ENCODE measurements at regions not wholly inside any gene's neighbourhood (a gene's known extent, or its start where the extent isn't known, plus 50 kb on each side); places are given as distances from the start of the nearest gene placed in this dataset.
"Not testable (repeated sequence)": the region's sequence is repeated elsewhere in the genome, so short reads cannot be mapped to it uniquely, and the experiment has no call there.

DNA sequence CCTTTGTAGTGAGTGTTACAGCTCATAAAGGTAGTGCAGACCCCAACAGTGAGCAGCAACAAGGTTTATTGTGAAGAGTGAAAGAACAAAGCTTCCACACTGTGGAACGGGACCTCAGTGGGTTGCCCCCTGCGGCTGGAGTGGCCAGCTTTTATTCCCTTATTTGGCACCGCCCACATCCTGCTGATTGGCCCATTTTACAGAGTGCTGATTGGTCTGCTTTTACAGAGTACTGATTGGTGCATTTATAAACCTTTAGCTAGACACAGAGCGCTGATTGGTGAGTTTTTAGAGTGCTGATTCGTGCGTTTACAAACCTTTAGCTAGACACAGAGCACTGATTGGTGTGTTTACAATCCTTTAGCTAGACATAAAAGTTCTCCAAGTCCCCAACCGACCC is 763.9 kb upstream of the TMEFF2 start:
- DNase-seq: not testable (repeated sequence)

DNA sequence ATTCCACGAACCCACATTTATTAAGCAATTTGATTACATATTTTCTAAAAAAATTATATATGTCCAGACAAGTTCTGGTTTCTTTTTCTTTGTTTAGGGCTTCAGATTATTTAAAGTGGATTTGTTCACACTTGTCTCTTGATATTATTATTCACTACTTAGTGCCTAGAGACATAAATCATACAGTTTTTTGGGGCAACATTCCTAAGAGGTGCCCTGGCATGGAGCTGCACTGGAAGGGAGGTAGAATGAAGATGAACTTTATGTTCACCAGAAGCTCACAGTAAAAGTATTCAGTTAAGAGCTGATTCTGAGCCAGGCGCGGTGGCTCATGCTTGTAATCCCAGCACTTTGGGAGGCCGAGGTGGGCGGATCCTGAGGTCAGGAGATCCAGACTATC is 762.7 kb upstream of the TMEFF2 start:
- no peak for DNase-seq

GRCh38 chr2:192953116-192953515 is 758.4 kb upstream of the TMEFF2 start:
- DNase-seq: no peak

GRCh38 chr2:192952245-192952644 is 757.5 kb upstream of the TMEFF2 start:
- DNase-seq: no peak

- no peak for DNase-seq
Measured at GRCh38 chr2:192948316-192948715, 753.6 kb upstream of the TMEFF2 start.

GRCh38 chr2:192947352-192947751 is 752.6 kb upstream of the TMEFF2 start:
- DNase-seq: no peak

GRCh38 chr2:192940767-192941166 is 746.0 kb upstream of the TMEFF2 start:
- DNase-seq: no peak

GRCh38 chr2:192932376-192932775 is 737.6 kb upstream of the TMEFF2 start:
- DNase-seq: no peak

DNA sequence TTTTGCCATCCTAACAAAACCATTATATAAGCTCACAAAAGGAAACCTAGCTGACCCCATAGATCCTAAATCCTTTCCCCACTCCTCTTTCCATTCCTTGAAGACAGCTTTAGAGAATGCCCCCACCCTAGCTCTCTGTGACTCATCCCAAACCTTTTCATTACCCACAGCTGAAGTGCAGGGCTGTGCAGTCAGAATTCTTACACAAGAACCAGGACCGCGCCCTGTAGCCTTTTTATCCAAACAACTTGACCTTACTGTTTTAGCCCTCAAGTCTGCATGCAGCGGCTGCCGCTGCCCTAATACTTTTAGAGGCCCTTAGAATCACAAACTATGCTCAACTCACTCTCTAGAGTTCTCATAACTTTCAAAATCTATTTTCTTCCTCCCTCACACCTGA is 726.9 kb upstream of the TMEFF2 start:
- not testable (repeated sequence) for DNase-seq

DNA sequence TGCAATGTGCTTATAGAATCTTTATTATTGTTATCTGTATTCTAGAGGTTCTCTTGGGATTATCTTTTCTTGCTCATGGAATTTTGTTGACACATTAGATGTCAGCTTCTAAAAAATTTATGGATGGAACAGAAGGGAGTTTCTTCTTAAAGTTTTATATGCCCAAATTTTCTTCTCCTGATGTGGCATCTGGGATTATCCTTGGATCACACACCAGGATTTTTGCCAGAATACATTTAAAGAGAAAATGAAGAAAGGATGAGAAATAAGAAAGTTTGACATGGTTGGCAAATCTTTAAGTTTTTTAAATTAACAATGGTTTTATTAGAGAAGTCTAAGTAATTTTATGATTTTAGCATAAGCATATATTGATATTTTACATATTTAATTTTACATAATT is 706.7 kb upstream of the TMEFF2 start:
- DNase-seq: no peak

GRCh38 chr2:192899466-192899865 is 704.7 kb upstream of the TMEFF2 start:
- no peak for DNase-seq

DNA sequence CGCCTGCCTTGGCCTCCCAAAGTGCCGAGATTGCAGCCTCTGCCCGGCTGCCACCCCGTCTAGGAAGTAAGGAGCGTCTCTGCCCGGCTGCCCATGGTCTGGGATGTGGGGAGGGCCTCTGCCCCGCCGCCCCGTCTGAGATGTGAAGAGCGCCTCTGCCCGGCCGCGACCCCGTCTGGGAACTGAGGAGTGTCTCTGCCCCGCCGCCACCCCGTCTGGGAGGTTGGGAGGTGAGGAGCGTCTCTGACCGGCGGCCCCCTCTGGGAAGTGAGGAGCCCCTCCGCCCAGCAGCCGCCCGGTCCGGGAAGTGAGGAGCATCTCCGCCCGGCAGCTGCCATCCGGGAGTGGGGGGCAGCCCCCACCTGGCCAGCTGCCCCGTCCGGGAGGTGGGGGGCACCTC is 699.2 kb upstream of the TMEFF2 start:
- not testable (repeated sequence) for DNase-seq

- DNase-seq: no peak
Measured at GRCh38 chr2:192888109-192888508, 693.4 kb upstream of the TMEFF2 start.

- no peak for DNase-seq
Measured at GRCh38 chr2:192887337-192887736, 692.6 kb upstream of the TMEFF2 start.

GRCh38 chr2:192886636-192887035 is 691.9 kb upstream of the TMEFF2 start:
- DNase-seq: no peak

DNA sequence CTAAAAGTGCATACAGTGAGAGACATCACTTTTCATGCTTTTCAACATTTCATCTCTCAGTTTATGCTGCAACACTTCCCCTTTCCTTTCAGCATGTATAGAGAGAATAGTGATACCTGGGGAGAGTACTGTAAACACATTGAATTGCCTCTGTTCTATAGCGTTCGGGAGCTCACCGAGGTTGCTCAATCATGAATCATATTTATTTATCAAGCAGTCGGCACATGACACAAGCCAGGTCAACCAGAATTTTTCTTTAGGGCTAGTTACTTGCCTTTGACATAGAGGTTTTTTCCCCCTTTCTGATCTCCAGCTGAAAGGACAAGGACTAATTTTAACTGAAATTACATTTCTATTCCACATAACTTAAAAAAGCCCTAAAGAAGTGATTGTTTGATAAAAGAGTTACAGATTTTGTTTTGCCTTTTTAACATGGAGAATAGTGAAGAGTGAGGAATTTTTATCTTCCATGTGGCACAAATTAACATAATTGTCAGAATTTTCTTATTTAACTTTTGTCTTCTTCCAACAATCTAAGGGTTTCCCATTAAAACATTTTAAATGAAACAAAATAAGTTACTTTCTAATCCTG is 690.9 kb upstream of the TMEFF2 start:
- no peak for DNase-seq

DNA sequence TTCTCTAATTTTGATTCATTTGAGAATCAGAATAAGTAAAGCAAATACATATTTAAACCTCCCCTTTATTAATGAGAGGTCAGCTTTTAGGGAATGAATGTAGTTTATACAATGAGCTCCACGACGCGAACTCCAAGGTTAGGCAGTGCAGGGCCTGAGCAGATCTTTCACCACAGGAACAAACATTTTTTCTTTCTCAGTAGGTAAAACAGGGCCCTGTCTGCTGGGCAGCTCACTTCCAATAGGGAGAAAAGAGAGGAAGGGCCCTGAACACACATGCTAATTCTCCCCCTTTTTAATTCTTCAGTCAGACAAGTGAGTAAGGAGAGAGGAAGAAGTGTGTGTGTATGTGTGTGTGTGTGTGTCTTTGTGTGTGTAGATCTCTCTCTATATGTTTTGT is 682.4 kb upstream of the TMEFF2 start:
- no peak for DNase-seq

DNA sequence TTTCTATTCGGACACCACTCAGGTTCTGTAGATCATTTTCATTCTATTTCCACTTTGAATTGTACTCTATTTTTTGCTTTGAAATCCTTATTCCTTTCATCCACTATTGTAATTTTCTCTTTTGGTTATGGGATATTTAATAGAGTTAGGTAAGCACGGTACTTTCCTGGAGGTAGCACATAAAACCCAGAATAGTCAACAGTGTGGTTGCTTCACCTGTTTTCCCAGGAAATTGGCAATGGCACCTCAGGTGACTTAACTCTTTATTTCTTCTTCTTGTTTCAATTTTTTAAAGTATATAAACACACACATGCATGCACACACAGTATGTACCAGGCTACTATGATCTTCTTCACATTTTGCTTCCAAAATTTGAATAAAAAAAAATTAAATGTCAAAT is 682.0 kb upstream of the TMEFF2 start:
- DNase-seq: no peak

DNA sequence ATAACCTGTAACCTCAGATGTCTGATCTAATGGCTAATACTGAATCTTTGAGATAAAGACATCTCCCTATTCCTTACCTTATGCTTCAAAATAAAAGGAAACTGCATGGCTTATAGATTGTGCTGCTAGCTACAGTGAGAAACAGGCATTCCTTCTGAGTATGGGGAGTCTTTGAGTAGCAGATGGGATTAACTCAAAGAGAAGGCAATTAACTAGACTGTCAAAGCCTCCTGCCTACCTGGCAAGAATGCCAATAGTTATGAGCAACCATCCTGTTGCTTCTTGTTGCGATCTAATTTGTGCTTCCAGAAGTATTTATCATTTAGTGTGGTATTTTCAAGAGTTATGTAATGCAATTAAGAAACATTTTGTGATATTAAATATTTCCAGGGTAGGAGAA is 660.0 kb upstream of the TMEFF2 start:
- DNase-seq: no peak

DNA sequence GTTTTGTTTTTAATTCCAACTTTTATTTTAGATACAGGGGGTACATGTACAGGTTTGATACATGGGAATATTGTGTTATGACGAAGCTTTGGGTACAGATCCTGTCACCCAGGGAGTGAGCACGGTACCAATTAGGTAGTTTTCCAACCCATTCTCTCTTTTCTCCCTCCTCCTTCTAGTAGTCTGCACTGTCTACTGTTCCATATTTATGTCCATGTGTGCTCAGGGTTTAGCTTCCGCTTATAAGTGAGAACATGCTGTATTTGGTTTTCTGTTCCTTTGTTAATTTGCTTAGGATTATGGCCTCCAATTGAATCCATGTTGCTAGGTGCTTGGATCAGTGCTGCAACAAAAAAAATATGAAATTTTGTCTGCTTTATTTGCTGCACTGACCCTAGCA is 659.3 kb upstream of the TMEFF2 start:
- DNase-seq: no peak

DNA sequence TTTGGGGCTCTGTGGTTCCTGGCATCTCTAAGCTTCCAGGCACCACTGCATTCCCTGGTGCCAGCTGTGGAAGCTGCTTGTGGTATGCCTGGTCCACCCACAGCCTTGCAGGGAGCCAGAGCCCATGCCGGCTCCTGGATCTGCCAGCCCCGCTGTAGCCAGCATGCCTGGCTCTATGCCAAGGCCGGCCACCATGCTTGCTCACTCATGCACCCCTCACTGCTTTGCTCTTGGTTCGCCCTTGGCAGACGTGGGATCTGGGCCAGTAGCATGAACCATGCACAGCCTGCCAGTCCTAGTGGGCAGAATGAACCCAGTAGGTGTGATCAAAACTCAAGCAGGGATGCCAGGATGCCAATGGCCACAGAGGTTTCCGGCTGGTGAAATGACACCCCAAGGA is 634.2 kb upstream of the TMEFF2 start:
- DNase-seq: no peak

- no peak for DNase-seq
Measured at GRCh38 chr2:192828175-192828574, 633.4 kb upstream of the TMEFF2 start.

DNA sequence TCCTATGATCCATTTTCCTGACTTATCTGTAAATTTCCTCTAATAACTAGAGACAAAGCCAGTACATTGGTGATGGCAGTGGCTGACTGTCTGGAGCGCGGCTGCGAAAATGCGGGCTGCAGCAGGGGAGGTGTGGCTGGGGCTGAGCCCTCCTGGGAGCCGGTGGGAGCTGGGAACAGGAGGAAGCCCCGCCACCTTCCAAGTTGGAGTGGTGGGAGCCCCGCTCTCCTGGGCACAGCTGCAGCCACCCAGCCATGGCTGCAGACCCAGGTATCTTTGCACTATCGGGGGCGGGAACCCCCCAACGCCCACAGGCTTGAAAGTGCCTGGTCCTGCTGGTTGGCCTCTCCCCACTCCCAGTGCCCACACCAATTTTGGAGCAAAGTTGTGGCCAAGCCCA is 633.0 kb upstream of the TMEFF2 start:
- DNase-seq: no peak

- no peak for DNase-seq
Measured at GRCh38 chr2:192814376-192814775, 619.6 kb upstream of the TMEFF2 start.

- DNase-seq: no peak
Measured at GRCh38 chr2:192813341-192813740, 618.6 kb upstream of the TMEFF2 start.

GRCh38 chr2:192809173-192809572 is 614.4 kb upstream of the TMEFF2 start:
- DNase-seq: no peak

Measured in stimulated activated CD8-positive, alpha-beta memory T cell treated with anti-CD3 and anti-CD28 coated beads, Interleukin-4, amount 100 ng/mL, for 48 hours (primary cell).